Astrocyte (in vitro differentiated cells and primary cell): ENCODE measurements at regions not wholly inside any gene's neighbourhood (a gene's known extent, or its start where the extent isn't known, plus 50 kb on each side); places are given as distances from the start of the nearest gene placed in this dataset.

Experiments used
- DNase-seq: peaks from one replicate; pipeline ENCODE4 v3.0.0-alpha.2; 2010; ENCODE audit warnings: low read depth
- FAIRE-seq: peaks from 2 replicates; lab custom pipeline; 2011; peaks lifted over from hg19 to GRCh38; lab: Jason Lieb, UNC
- H2AFZ ChIP-seq: 2 replicates; pipeline ENCODE4 v1.6.0; 2012; ENCODE audit warnings: low read depth, low read length, inconsistent platforms
- H3K27ac ChIP-seq: 2 replicates; pipeline ENCODE4 v1.5.1; 2011; ENCODE audit warnings: low read depth, low read length, inconsistent platforms
- H3K27me3 ChIP-seq: 2 replicates; pipeline ENCODE4 v1.6.0; 2011; ENCODE audit warnings: low read length, inconsistent platforms; ENCODE audit not compliant: insufficient read depth
- H3K36me3 ChIP-seq: 2 replicates; pipeline ENCODE4 v1.5.1; 2011; ENCODE audit warnings: low read length, inconsistent platforms; ENCODE audit not compliant: insufficient read depth
- H3K4me1 ChIP-seq: 2 replicates; pipeline ENCODE4 v1.5.1; 2011; ENCODE audit warnings: low read length, inconsistent platforms; ENCODE audit not compliant: insufficient read depth
- H3K4me2 ChIP-seq: 2 replicates; pipeline ENCODE4 v1.6.0; 2012; ENCODE audit warnings: low read length, inconsistent platforms
- H3K4me3 ChIP-seq: 2 replicates; pipeline ENCODE4 v1.5.1; 2011; ENCODE audit warnings: low read depth, mild to moderate bottlenecking, low read length, inconsistent platforms; ENCODE audit not compliant: insufficient read depth
- H3K79me2 ChIP-seq: 2 replicates; pipeline ENCODE4 v1.6.0; 2012; ENCODE audit warnings: mild to moderate bottlenecking, low read length, inconsistent platforms; ENCODE audit not compliant: insufficient read depth
- H3K9ac ChIP-seq: 2 replicates; pipeline ENCODE4 v1.6.0; 2012; ENCODE audit warnings: mild to moderate bottlenecking, low read length, inconsistent platforms
- H3K9me3 ChIP-seq: 2 replicates; pipeline ENCODE4 v1.5.1; 2012; ENCODE audit warnings: low read depth, mild to moderate bottlenecking, low read length, inconsistent platforms; ENCODE audit not compliant: insufficient read depth
- H4K20me1 ChIP-seq: 2 replicates; pipeline ENCODE4 v1.6.0; 2012; ENCODE audit warnings: low read length, inconsistent platforms; ENCODE audit not compliant: insufficient read depth
- H3K27ac Mint-ChIP-seq: one replicate; pipeline ENCODE4 v1.8.0; 2021; ENCODE audit warnings: mild to moderate bottlenecking, mixed read lengths; ENCODE audit not compliant: unreplicated experiment
- H3K27me3 Mint-ChIP-seq: one replicate; pipeline ENCODE4 v1.8.0; 2021; ENCODE audit warnings: low read depth, mixed read lengths; ENCODE audit not compliant: unreplicated experiment
- H3K36me3 Mint-ChIP-seq: one replicate; pipeline ENCODE4 v1.8.0; 2021; ENCODE audit warnings: low read depth, mixed read lengths; ENCODE audit not compliant: unreplicated experiment
- H3K4me1 Mint-ChIP-seq: one replicate; pipeline ENCODE4 v1.8.0; 2021; ENCODE audit warnings: low read depth, mixed read lengths; ENCODE audit not compliant: unreplicated experiment
- H3K4me3 Mint-ChIP-seq: one replicate; pipeline ENCODE4 v1.8.0; 2021; ENCODE audit warnings: mild to moderate bottlenecking, moderate library complexity, mixed read lengths; ENCODE audit not compliant: unreplicated experiment
- H3K9me3 Mint-ChIP-seq: one replicate; pipeline ENCODE4 v1.8.0; 2021; ENCODE audit warnings: mild to moderate bottlenecking, mixed read lengths; ENCODE audit not compliant: unreplicated experiment
- EZH2 ChIP-seq: IDR thresholded peaks from 2 replicates; pipeline ENCODE4 v1.6.1; 2012; ENCODE audit warnings: mild to moderate bottlenecking, low read length, inconsistent platforms; ENCODE audit not compliant: insufficient read depth
- TF ChIP-seq, protein P1 (sequence below): IDR thresholded peaks from 2 replicates; pipeline ENCODE4 v1.5.1; 2011; ENCODE audit warnings: low read depth, mild to moderate bottlenecking, inconsistent platforms, low read length, moderate library complexity; ENCODE audit not compliant: insufficient read depth

DNA sequence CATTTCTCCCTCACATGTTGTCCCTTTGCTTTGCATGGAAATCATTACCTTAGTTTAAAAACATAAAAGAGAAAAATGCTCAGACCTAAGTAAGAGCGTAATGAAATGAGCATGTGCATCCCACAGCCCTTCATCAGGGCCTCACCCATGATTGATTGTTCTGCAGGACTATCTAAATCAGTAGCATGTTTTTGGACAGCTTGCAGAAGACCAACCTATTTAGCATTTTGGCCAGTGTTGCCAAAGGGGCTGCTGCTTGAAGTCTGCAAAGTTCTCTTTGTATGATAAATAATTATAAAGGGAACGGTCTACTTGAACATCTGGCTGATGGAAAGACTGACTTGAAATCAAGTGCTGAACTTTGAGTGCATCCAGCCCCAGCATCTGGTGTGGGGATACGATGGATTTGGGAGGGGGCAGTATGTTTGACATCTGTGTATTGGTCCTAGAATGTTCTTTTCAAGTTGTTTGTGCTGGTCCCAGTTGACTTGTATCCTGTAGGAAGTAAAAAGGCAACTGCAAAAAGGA lies 76.1 kb upstream of the LIMCH1 start:
- no peaks in the 10 kb centered on the region for H3K4me1 ChIP-seq
- H4K20me1 ChIP-seq, result no peaks in the 10 kb centered on the region
- Mint-ChIP-seq H3K27ac (no peak overlapping the region), H3K4me1 (no peaks in the 10 kb centered on the region), H3K4me3 (no peak overlapping the region), H3K36me3 (no peaks in the 10 kb centered on the region), H3K9me3 (no peaks in the 10 kb centered on the region), H3K27me3 (peaks cover 14% of the 10 kb centered on the region)
- TF ChIP-seq, protein P1, sequence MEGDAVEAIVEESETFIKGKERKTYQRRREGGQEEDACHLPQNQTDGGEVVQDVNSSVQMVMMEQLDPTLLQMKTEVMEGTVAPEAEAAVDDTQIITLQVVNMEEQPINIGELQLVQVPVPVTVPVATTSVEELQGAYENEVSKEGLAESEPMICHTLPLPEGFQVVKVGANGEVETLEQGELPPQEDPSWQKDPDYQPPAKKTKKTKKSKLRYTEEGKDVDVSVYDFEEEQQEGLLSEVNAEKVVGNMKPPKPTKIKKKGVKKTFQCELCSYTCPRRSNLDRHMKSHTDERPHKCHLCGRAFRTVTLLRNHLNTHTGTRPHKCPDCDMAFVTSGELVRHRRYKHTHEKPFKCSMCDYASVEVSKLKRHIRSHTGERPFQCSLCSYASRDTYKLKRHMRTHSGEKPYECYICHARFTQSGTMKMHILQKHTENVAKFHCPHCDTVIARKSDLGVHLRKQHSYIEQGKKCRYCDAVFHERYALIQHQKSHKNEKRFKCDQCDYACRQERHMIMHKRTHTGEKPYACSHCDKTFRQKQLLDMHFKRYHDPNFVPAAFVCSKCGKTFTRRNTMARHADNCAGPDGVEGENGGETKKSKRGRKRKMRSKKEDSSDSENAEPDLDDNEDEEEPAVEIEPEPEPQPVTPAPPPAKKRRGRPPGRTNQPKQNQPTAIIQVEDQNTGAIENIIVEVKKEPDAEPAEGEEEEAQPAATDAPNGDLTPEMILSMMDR, result no peak
- TF ChIP-seq EZH2, result no peak
- DNase-seq, result no peak
- FAIRE-seq, result no peak
- no peak overlapping the region for H3K9ac ChIP-seq
- no peak overlapping the region for H3K4me3 ChIP-seq
- H3K4me2 ChIP-seq, result no peak overlapping the region
- no peaks in the 10 kb centered on the region for H3K9me3 ChIP-seq
- H3K36me3 ChIP-seq, result no peaks in the 10 kb centered on the region
- no peaks in the 10 kb centered on the region for H3K79me2 ChIP-seq
- H3K27me3 ChIP-seq, result peaks cover 2% of the 10 kb centered on the region
- no peak overlapping the region for H3K27ac ChIP-seq
- H2AFZ ChIP-seq, result no peak overlapping the region

DNA sequence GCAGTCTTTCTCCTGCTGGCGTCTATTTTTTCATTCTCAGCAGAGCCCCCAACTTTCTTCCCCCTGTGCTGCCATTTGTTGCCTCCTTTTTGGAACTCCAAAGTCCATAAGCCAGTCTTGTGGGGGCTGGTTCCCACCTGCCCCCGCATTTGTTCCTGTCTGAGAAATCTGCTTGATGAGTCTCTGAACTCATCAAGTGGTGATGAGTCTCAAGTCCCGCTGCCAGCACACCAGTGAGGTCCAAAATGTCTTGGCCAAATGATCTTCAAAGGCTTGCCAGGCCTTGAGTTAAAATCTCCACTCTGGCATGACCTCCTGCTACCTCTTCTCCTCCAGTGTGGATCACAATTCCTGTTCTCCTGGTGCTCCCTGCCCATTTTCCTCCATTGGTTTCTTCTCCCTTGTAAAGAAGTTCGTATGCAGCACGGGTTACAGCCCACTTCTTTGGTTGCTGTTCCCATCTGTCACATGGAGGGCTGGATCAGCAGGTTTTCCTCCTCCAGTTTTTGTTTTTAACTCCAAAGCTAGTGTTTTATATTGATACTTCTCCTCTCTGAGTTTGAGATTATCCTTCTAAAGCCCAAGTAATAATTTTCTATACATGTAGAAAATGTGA lies 72.7 kb upstream of the LIMCH1 start:
- H3K79me2 ChIP-seq, result no peaks in the 10 kb centered on the region
- peaks cover 2% of the 10 kb centered on the region for H3K27me3 ChIP-seq
- DNase-seq, result no peak
- H3K36me3 Mint-ChIP-seq, result no peaks in the 10 kb centered on the region
- H2AFZ ChIP-seq, result no peak overlapping the region
- no peaks in the 10 kb centered on the region for H3K36me3 ChIP-seq
- H3K4me1 ChIP-seq, result no peaks in the 10 kb centered on the region
- FAIRE-seq, result no peak
- TF ChIP-seq EZH2, result no peak
- TF ChIP-seq, protein P1, result no peak
- H3K4me3 Mint-ChIP-seq, result no peak overlapping the region
- H4K20me1 ChIP-seq, result no peaks in the 10 kb centered on the region
- no peaks in the 10 kb centered on the region for H3K4me1 Mint-ChIP-seq
- no peak overlapping the region for H3K27ac Mint-ChIP-seq
- H3K27me3 Mint-ChIP-seq, result peaks cover 13% of the 10 kb centered on the region
- no peaks in the 10 kb centered on the region for H3K9me3 Mint-ChIP-seq
- no peak overlapping the region for H3K27ac ChIP-seq
- no peak overlapping the region for H3K4me3 ChIP-seq
- H3K9ac ChIP-seq, result no peak overlapping the region
- H3K4me2 ChIP-seq, result no peak overlapping the region
- no peaks in the 10 kb centered on the region for H3K9me3 ChIP-seq

DNA sequence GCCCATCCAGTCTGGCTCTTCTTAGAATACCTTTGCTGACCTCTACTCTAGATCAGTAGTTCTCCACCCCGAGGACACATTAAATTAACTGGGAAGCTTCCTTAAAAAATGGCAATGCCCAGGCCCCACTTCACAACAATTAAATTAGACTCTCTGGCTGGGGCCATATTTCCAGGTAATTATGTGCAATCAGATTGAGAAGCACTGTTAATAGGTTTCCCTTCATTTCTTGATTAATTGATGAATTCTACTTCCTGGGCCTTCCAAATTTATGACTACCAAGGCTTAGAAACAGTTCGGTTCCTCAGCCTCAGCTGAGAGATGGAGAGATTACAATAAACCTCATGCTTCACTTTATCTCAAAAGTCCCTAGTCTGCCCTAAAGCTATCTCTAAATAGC lies 71.7 kb upstream of the LIMCH1 start:
- H3K79me2 ChIP-seq, result no peaks in the 10 kb centered on the region
- Mint-ChIP-seq H3K4me1 (no peaks in the 10 kb centered on the region), H3K36me3 (no peaks in the 10 kb centered on the region), H3K4me3 (no peak overlapping the region), H3K27ac (no peak overlapping the region), H3K27me3 (peaks cover 16% of the 10 kb centered on the region), H3K9me3 (no peaks in the 10 kb centered on the region)
- H3K9me3 ChIP-seq, result no peaks in the 10 kb centered on the region
- H4K20me1 ChIP-seq, result no peaks in the 10 kb centered on the region
- H3K9ac ChIP-seq, result no peak overlapping the region
- H3K4me2 ChIP-seq, result no peak overlapping the region
- H3K27me3 ChIP-seq, result peaks cover 2% of the 10 kb centered on the region
- no peak for FAIRE-seq
- no peak overlapping the region for H3K4me3 ChIP-seq
- no peaks in the 10 kb centered on the region for H3K36me3 ChIP-seq
- TF ChIP-seq EZH2, result no peak
- TF ChIP-seq, protein P1, result no peak
- H3K4me1 ChIP-seq, result no peaks in the 10 kb centered on the region
- DNase-seq, result no peak
- no peak overlapping the region for H2AFZ ChIP-seq
- no peak overlapping the region for H3K27ac ChIP-seq
